ENCODE measurements at regions not wholly inside any gene's neighbourhood (a gene's known extent, or its start where the extent isn't known, plus 50 kb on each side); places are given as distances from the start of the nearest gene placed in this dataset.
A peak's percentile ranks its signal among the peaks of the same experiment; 100 is the strongest.

GRCh38 chrX:10847333-10847732, 226.9 kb upstream of the MID1 start:
- TF ChIP-seq CTCF (IDR thresholded peaks at IDR 0.05; ENCODE audit: insufficient read depth, low read depth, low read length, missing control alignments): no peak
- H3K4me3 ChIP-seq (ENCODE audit: low read depth, low read length): no peak overlapping the region
- no peak for DNase-seq (ENCODE audit: low read depth)

GRCh38 chrX:10851809-10852208, 231.4 kb upstream of the MID1 start:
- DNase-seq (ENCODE audit: low read depth): no peak
- TF ChIP-seq CTCF (IDR thresholded peaks at IDR 0.05; ENCODE audit: insufficient read depth, low read depth, low read length, missing control alignments): no peak
- H3K4me3 ChIP-seq (ENCODE audit: low read depth, low read length): no peak overlapping the region

GRCh38 chrX:10854594-10854993, 234.2 kb upstream of the MID1 start:
- no peak for TF ChIP-seq CTCF (IDR thresholded peaks at IDR 0.05; ENCODE audit: insufficient read depth, low read depth, low read length, missing control alignments)
- no peak for DNase-seq (ENCODE audit: low read depth)
- H3K4me3 ChIP-seq (ENCODE audit: low read depth, low read length): no peak overlapping the region

- TF ChIP-seq CTCF (IDR thresholded peaks at IDR 0.05; ENCODE audit: insufficient read depth, low read depth, low read length, missing control alignments): no peak
- DNase-seq (ENCODE audit: low read depth): no peak
- H3K4me3 ChIP-seq (ENCODE audit: low read depth, low read length): no peak overlapping the region
Measured at GRCh38 chrX:10855845-10856244, 235.5 kb upstream of the MID1 start.

- no peak for TF ChIP-seq CTCF (IDR thresholded peaks at IDR 0.05; ENCODE audit: insufficient read depth, low read depth, low read length, missing control alignments)
- H3K4me3 ChIP-seq (ENCODE audit: low read depth, low read length): no peak overlapping the region
- no peak for DNase-seq (ENCODE audit: low read depth)
Measured at GRCh38 chrX:10856797-10857196, 236.4 kb upstream of the MID1 start.

- no peak overlapping the region for H3K4me3 ChIP-seq (ENCODE audit: low read depth, low read length)
- DNase-seq (ENCODE audit: low read depth): peak; percentile 2
- no peak for TF ChIP-seq CTCF (IDR thresholded peaks at IDR 0.05; ENCODE audit: insufficient read depth, low read depth, low read length, missing control alignments)
Measured at GRCh38 chrX:10859353-10859752, 239.0 kb upstream of the MID1 start.

- no peak for TF ChIP-seq CTCF (IDR thresholded peaks at IDR 0.05; ENCODE audit: insufficient read depth, low read depth, low read length, missing control alignments)
- H3K4me3 ChIP-seq (ENCODE audit: low read depth, low read length): no peak overlapping the region
- peak; percentile 9 for DNase-seq (ENCODE audit: low read depth)
Measured at GRCh38 chrX:10875995-10876394, 235.1 kb upstream of the HCCS start.

Data from GM12865 (cell line).